Lower leg skin (tissue), 4 donors: ENCODE measurements at regions not wholly inside any gene's neighbourhood (a gene's known extent, or its start where the extent isn't known, plus 50 kb on each side); places are given as distances from the start of the nearest gene placed in this dataset.

Experiments
- DNase-seq, 2 donors: peaks; one replicate each; pipeline ENCODE4 v3.0.0-alpha.2; 2019; ENCODE audit warnings: low spot score in 2 of 2
- H3K4me3 ChIP-seq: fragments of 200-600 bp; sonication (generic); 2 replicates; pipeline ENCODE4 v1.5.1; 2017; ENCODE audit warnings: mild to moderate bottlenecking, low read depth; ENCODE audit not compliant: poor library complexity, severe bottlenecking
- CTCF ChIP-seq, 3 donors: fragments of 450-650 bp; IDR thresholded peaks; one replicate each; pipeline ENCODE4 v1.5.1; 2016; ENCODE audit warnings: antibody characterized with exemption in 3 of 3, mild to moderate bottlenecking in 3 of 3, moderate library complexity in 2 of 3
- POLR2A ChIP-seq, 2 donors: fragments of 450-650 bp; IDR thresholded peaks; one replicate each; pipeline ENCODE4 v1.6.1; 2016 to 2017; ENCODE audit warnings: antibody characterized with exemption in 2 of 2, mild to moderate bottlenecking in 1 of 2, moderate library complexity in 1 of 2
- WGBS, 2 donors: methylation state at CpG; one replicate each; pipeline ENCODE4 v1.1.5; 2018; 5-methylcytosine and 5-hydroxymethylcytosine counted together
- intact Hi-C: fragments of 100-400 bp; cut with DNase I; formaldehyde crosslinking; loops from one replicate; pipeline ENCODE4 v1.15.0; 2023; ENCODE audit warnings: low total_unique reads

- WGBS, 2 donors = 90% methylated on average over 3 of the region's 3 CpGs
- H3K4me3 ChIP-seq = no peak overlapping the region
- no peak for DNase-seq
- TF ChIP-seq POLR2A (IDR thresholded peaks at IDR 0.05) (no peak), CTCF (IDR thresholded peaks at IDR 0.05) (no peak)
- intact Hi-C loops = no loop called here
Observed at GRCh38 chr21:26776310-26777021, 68.7 kb downstream of the ADAMTS1 start.

DNA sequence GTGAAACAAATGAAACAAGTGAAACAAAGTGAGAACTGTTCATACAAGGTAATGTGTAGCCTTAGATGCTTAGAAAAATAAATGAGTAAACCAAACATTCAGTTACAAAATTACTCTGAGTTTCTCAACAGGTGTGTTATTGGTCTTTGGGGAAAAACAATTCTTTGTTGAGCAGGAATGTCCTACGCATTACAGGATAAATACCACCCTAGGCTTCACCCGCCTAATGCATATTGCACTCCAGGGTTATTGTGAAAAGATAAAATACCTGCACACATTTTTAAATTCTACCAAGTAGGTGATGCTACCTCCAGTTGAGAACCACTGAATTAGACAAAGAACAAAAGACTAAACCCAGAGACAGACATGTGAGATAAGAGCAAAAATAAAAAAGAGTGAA lies 72.2 kb downstream of the ADAMTS1 start:
- TF ChIP-seq CTCF (IDR thresholded peaks at IDR 0.05) = no peak
- TF ChIP-seq POLR2A (IDR thresholded peaks at IDR 0.05) = no peak
- intact Hi-C loops = no loop called here
- no peak overlapping the region for H3K4me3 ChIP-seq
- DNase-seq = no peak
- 97% methylated on average over 2 of the region's 2 CpGs for WGBS, 2 donors

GRCh38 chr21:26769613-26770188 lies 75.5 kb downstream of the ADAMTS1 start:
- DNase-seq = no peak
- H3K4me3 ChIP-seq = no peak overlapping the region
- WGBS, 2 donors = 25 to 30% methylated on average over 6 of the region's 6 CpGs
- no peak for TF ChIP-seq POLR2A (IDR thresholded peaks at IDR 0.05)
- intact Hi-C loops = loop anchor here (5.0 kb wide), 1 partner anchor 923 kb away; no protein-coding TSS in a partner anchor

GRCh38 chr21:26766826-26767325 lies 78.3 kb downstream of the ADAMTS1 start:
- DNase-seq = no peak
- WGBS, 2 donors = 70 to 72% methylated on average over 6 of the region's 6 CpGs
- TF ChIP-seq POLR2A (IDR thresholded peaks at IDR 0.05) (no peak), CTCF (IDR thresholded peaks at IDR 0.05) (no peak)
- intact Hi-C loops = loop anchor here (5.0 kb wide), 1 partner anchor 925 kb away; no protein-coding TSS in a partner anchor
- H3K4me3 ChIP-seq = no peak overlapping the region

GRCh38 chr21:26761174-26761915 lies 83.9 kb downstream of the ADAMTS1 start:
- TF ChIP-seq POLR2A (IDR thresholded peaks at IDR 0.05) (no peak), CTCF (IDR thresholded peaks at IDR 0.05) (no peak)
- DNase-seq = no peak
- intact Hi-C loops = no loop called here
- no peak overlapping the region for H3K4me3 ChIP-seq
- 92 to 93% methylated on average over 8 of the region's 8 CpGs for WGBS, 2 donors

DNA sequence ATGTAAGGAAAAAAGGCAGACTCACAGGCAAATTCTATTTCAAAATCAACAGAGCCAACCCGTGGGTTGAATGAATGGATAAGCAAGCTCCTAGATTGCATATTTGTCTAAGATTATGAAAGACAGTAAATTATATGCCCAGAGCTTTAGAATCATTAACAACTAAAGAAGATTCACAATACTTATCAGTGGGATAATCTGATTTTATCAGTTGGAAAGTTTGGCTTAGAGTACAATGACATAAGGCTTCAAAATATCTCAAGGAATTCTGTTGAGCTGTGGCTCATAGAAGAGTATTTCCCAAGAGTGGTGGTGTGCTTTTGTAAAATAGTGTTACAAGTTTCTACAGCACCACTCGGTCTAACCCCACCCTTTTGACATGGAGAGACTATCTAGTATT lies 85.5 kb downstream of the ADAMTS1 start:
- no peak for TF ChIP-seq POLR2A (IDR thresholded peaks at IDR 0.05)
- TF ChIP-seq CTCF (IDR thresholded peaks at IDR 0.05) = no peak
- H3K4me3 ChIP-seq = no peak overlapping the region
- DNase-seq = no peak
- WGBS, 2 donors = 51 to 60% methylated on average over 2 of the region's 2 CpGs
- intact Hi-C loops = no loop called here
